ENCODE measurements at regions not wholly inside any gene's neighbourhood (a gene's known extent, or its start where the extent isn't known, plus 50 kb on each side); places are given as distances from the start of the nearest gene placed in this dataset.

DNA sequence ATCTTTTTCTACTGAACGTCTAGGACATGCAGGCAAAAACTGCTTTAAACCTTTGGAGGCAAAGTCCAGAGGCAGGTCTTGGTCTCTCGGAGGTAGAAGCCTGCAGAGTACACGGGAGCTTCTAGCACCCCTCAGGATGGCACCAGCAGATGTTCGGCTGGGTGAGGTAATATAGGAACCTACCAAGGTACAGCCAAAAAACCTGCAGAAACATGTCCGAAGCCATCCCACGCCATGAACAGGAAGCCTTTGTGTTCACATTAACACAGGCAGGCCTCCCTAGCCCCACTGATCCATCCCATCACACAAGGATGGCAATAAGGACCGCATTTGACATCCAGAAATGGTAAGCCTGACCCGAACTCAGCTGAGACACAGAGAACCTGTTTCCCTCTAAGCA, 157.9 kb upstream of the HES1 start:
- no peak for DNase-seq (ENCODE audit: low read depth in 4 of 4, low spot score in 2 of 4)

DNA sequence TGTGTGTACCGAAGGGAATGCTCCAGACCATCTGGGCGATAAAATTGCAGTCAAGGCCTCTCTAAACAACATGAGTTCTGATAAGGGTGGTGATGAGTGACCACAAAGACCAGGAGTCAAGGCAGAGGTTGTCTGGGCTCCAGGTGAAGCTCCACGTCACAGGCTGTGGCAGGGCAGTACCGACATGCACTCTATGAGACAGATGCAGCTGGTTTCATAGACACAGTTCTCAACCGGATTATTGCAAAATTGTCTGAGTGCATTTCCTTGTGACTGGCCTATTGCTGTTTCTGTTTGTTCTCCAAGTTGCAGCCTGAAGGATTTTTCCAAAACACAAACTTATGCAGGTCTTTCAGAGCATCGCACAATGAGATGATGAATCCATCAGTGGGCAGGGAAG, 157.5 kb upstream of the HES1 start:
- no peak for DNase-seq (ENCODE audit: low read depth in 4 of 4, low spot score in 2 of 4)

DNA sequence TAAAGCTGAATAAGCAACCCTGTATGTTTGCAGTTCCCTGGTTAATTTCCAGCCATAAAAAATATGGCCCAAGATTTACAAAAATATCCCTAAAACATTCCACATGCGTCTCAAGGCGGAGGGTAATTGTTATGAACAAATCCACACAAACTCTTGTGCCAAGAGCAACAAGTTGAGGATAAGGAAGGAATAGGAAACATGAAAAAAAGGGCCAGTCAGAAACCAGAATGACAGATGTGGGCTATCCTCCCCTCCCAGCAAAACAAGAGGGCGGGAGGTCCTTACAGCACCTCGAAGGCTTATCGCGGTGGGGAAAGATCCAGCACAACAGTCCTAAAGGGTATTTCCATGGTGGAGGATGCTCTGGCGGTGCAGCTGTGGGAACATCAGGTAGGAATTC, 155.6 kb upstream of the HES1 start:
- no peak for DNase-seq (ENCODE audit: low read depth in 4 of 4, low spot score in 2 of 4)

DNA sequence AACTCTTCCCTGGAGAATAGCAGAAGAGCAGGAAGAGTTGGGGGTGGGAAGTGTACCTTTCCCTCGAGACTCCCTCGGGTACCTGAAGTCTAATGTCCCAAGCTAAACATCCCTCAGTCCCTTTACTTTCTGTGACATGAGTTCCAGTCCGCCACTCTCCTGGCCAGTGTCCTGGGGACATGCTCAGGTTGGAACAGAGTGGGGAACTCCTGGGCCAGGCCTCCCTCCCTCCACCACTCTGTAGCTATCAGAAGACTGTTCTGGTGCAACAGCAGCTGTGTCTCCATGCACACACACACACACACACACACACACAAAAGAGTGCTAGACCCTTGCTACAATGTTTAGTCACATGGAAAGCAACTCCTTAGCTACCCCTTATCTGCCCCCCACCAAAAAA, 155.0 kb upstream of the HES1 start:
- no peak for DNase-seq (ENCODE audit: low read depth in 4 of 4, low spot score in 2 of 4)

DNA sequence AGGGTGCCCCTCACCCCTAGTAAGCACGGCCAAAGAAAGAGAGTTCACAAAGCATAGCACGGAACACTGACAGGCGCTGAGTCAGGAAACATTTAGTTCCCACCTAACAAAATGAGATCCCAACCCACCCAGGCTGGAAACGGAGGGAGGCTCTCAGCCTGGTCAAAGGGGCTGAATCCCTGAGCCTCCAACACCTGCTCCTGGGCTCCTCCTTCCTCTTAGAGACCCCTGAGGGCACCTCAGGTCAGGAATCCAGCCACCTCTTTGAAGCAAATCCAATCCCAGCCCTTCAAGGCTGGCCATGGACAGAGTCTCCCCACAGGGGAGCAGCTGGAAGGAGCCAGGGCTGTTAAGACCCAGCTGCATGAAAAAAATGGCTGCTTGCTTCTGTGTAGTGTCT, 154.4 kb upstream of the HES1 start:
- no peak for DNase-seq (ENCODE audit: low read depth in 4 of 4, low spot score in 2 of 4)

DNA sequence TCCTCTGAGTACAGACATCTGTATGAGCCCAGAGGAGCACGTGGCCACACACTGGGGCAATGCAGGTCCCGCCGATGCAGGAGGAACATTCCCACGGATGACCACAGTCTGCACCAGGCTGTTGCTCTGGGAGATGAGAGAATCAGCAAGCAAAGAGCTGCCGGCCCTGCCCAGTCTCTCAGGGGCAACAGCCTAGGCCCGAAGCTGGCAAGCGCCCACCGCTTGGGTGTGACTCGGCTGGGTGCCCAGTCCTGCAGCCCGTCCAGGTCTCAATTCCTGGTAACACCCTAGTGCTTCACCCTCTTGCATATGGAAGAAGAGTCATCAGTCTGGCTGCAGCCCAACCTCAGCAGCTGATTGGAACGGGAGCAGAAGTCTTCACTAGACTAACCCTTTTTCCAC, 153.7 kb upstream of the HES1 start:
- DNase-seq (ENCODE audit: low read depth in 4 of 4, low spot score in 2 of 4), result no peak

DNA sequence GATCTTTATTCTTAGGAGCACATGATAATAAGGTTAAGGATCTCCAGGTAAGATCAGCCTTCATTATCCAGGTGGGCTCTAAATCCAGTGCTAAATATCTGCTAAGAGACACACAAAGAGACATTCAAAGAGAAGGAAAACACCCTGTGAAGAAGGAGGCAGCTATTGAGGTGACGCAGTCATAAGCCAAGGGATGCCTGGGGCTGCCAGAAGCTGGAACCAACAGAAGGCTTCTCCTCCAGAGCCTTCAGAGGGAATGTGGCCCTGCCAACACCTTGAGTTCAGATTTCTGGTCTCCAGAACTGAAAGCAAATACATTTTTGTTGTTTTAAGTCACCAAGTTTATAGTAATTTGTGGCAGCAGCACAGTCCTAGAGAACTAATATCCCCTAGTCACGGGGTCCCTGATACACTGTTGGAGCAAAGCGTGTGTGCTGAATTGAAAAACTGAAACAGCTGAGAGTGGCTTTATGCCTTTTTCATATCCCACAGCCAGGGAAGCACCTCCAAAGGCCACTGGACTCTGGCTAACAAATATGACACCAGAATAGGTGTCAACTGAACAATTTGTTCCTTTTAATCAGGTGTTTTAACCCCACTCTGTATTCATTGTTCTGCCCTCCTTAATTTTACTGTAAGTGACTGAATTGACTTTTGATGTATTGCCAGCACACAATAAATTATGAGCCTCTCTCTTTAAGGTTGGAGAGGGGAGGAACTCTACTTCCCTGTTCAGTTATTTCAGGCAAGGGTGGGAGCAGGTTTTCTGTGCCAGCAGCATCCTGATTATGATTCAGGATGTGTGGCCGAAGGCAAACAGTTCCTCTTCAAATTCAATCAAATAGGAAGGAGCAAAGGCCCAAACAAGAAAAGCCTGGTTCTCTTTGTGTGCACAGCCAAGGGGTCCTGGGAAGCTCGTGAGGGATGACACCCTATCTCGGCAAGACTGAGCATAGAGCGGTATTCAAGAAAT, 151.8 kb upstream of the HES1 start:
- DNase-seq (ENCODE audit: low read depth in 4 of 4, low spot score in 2 of 4), result no peak

DNA sequence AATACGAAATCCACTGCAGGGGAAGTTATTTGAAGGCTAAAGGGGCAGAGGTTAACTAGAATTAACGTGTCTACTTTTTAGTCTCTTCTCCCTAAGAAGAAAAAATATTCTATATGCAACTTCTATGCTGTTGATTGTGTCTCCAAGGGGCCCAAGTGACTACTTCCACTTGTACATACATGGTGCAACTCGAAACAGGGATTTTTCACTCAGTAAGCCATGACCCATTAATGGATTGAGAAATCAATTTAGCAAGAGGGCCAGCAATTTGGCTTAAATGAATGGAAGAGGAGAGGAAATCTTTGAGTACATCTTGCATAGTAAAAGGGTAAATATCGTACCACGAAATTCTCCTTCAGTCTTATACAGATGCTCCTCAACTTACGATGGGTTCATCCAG, 151.1 kb upstream of the HES1 start:
- DNase-seq (ENCODE audit: low read depth in 4 of 4, low spot score in 2 of 4), result no peak

DNA sequence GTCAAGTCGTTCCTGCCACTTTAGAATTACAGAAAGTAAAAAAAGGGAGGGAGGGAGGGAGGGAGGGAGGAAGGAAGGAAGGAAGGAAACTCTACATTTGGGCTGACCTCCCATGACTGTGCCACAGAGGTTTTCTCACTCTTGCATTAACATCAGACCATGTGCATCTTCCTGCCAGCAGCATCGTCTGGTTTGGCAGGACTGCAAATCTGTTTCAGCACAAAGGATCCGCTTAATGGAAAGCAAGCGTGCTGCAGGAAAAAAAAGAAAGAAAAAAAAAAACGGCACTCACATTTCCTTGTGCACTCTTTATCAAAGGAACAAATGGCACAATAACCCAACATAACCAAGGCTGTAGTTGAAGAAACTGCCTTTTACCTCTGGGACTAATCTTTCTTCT, 148.8 kb upstream of the HES1 start:
- no peak for DNase-seq (ENCODE audit: low read depth in 4 of 4, low spot score in 2 of 4)

DNA sequence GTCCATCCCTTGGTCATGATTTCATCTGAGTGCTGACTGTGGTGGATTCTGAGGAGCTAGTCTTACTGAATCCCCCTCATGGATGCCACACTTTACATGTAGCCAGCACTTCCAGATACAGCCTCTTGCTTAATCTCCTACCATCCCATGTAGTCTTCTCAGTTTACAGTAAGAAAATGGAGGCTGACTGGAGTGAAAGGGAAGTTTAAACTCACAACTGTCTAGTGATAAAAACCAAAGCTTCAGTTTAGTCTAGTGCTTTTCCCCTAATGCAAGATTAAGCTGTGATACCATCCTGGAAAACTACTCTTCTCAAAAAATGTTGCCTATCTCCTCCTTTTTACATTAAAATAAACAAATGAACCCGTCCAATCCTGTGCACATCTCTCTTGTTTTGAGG, 146.8 kb upstream of the HES1 start:
- no peak for DNase-seq (ENCODE audit: low read depth in 4 of 4, low spot score in 2 of 4)

DNA sequence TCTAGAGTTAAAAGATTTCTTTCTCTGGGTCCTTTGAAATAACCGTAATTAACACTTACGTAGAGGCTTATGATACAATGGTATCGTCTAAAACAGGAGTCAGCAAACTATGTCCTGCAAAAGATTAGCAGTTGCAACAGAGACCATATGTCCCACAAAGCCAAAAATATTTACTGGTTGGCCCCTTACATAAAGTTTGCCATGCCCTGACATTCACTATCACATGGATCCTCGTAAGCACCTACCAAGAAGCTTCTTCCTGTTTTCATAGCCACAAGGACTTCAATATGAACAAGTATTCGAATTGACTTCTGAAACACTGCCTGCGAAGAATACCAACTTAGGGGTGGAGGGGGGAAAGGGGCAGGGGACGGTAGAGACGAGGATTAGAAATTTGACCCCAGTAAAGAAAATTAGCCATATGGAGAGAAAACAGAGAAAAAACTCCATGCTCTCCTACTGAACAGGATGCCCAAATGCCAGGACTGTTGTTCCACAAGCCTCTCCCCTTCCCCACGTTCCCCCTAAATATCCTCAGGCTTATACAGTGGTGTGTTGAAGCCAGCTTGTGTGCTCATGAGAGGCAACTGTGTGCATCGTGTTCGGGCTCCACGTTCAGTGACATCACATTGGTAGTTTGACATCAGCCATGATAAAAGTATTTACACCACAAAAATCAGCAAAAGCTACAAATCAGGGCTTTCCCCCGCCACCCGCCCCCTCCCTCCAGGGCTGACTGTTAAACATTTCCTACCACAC, 144.1 kb upstream of the HES1 start:
- no peak for DNase-seq (ENCODE audit: low read depth in 4 of 4, low spot score in 2 of 4)

DNA sequence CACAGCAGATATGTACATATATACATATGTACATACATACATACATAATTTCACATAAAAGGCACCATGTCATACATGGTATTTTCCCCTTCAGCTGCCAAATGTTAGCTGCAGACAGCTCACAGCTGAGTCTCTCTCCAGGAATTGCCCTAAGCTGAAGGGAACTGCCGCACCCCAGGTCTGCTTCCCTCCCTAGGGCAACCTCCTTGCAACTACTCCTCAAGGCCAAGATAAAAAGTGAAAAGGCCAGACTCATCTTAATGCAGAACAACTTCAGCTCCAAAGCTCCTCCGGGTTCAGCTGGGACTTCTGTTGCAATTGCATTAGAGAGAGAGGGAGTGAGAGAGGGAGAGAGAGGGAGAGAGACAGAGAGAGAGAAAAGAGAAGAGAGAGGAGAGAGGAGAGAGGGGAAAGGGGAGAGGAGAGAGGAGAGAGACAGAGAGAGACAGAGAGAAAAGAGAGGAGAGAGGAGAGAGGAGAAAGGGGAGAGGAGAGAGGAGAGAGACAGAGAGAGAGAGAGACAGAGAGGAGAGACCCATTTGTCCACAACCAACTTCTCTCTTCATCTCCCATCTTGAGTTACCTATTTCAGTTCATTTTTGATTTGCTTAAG, 143.4 kb upstream of the HES1 start:
- no peak for DNase-seq (ENCODE audit: low read depth in 4 of 4, low spot score in 2 of 4)

DNA sequence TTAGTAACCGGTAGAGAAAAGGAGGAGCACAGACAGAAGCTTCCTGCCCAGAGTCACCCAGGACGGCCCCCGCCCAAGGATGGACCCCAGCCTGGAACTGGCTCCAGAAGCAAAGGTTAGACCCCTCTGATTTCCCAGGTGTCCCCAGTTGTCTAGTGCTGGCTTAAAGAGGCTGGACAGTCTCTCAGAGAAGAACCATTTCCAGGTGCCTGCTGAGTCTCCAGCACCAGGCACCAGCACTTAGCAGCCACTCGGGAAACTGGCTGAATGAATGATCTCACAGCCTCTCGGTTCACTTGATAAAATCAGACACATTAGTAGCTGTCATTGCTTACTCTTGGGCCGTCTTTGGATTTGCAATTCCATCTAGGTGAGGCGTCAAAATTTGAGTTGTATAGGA, 139.7 kb upstream of the HES1 start:
- DNase-seq (ENCODE audit: low read depth in 4 of 4, low spot score in 2 of 4), result no peak

DNA sequence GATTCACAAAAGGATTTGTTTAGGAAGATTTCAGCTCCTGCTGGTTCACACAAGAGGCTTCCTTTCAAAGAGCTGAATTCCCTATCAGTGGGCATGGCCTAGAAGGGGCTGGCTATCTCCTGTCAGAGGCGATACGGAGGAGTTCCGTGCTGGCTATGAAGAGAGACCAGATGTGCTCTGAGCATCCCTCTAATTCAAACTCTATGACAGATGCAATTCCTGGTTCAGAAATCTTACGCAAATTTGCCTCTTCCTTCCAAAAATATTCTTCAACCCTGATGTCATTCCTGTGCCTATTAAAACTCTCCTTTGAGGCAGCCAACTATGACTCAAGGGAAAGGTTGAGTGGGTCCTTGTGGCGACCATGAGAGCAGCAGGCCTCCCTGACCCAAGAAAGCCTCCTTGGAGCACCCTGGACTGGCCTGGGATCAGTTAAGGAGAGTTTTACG, 139.3 kb upstream of the HES1 start:
- DNase-seq (ENCODE audit: low read depth in 4 of 4, low spot score in 2 of 4), result no peak

DNA sequence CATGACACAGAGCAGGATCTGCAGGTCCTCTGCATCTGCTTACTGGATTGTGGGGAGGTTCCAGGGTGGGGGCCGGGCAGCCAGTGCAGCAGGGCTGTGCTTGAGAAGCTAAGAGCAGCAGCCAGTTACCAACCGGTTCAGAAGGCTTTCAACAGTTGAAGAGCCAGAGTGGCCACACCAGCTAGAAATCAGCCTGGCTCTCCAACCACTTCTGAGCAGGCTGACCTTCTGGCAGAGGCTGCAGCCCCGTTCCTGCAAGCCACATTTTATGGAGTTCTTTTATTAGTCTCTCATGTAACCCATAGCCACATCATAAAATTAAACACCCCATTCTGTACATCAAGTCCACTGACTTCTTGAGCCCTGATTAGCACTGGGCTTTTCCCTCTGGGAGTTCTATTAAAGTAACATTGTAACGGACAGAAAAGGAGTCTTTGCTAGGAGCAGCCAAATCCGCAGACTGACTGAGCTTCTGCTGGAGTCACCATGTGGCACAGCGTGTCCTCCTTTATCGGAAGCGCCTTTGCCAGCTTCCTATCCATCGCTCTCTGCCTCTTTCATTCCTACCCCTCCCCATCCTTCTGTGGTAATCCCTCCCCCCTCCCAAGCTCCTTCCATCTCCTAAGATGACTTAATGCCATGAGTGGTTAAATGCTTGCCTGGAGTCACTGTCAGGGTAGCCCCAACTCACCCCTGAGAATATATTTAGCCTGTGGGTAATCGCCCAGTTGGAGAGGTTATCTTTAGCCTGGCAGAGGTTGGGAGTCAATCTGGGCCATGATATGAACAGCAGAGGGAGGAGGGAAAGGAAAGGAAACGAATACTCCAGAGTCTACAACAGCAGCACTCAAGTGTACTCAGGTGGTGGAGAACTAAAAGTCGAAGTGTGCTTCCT, 138.5 kb upstream of the HES1 start:
- DNase-seq (ENCODE audit: low read depth in 4 of 4, low spot score in 2 of 4), result no peak

DNA sequence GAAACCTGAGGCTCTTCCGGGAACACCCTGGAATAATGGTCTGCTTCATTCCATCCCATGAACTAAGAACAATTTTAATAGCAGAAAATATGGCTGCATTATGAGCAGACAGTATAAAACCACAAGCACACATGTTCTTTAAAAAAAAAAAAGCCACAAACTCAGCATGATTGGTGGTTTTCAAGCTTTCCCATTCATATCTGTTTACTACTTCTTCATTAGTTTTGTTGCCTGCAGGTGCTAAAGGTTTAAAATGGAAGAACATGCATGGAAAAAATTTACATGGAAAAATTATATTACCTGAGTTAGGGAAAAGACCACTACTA, 137.9 kb upstream of the HES1 start:
- DNase-seq (ENCODE audit: low read depth in 4 of 4, low spot score in 2 of 4), result no peak

DNA sequence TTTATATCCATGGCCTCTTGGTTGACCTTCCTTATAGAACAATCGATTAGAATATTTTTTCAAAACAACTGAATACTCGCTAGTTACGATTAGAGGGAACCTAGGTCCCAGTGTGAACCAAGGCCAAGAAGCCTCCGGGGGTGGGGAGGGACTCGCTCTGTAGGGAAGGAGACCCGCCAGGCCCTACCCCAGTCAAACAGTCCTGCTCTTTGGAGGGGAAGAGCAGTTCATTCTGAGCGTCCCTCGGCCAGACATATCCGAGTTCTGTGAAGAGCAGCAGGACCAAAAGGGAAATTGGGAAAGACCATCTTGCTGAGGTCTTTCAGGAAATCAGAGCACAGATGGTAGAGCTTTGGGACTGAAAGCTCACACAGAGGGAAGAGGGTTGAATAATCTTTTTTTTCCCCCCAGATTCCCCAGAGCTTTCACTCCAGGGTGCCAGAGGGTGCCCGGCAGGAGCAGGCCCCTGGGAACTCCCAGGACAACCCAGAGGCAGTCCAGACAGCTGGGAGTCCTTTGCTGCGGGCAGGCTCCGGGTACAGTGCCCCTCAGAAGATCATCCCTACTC, 137.2 kb upstream of the HES1 start:
- DNase-seq (ENCODE audit: low read depth in 4 of 4, low spot score in 2 of 4), result no peak

DNA sequence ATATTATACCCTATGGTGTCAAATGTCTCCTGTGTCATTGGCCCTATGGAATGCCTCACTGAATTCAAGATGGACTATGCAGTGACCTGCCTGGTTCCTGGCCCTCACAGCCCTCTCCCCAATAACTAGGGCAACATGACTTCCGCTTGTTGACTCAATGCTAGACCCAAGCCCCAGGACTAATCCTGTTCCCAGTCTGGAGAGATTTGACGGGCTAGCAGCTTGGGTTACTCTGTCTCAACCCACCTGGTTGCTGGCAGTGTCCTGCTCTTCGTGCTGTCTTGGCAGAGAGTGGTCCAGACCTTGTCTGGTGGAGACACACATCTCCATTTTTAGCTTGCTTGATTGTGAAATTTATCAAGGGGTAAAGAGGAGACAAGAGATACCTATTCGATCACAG, 135.8 kb upstream of the HES1 start:
- DNase-seq (ENCODE audit: low read depth in 4 of 4, low spot score in 2 of 4), result no peak

DNA sequence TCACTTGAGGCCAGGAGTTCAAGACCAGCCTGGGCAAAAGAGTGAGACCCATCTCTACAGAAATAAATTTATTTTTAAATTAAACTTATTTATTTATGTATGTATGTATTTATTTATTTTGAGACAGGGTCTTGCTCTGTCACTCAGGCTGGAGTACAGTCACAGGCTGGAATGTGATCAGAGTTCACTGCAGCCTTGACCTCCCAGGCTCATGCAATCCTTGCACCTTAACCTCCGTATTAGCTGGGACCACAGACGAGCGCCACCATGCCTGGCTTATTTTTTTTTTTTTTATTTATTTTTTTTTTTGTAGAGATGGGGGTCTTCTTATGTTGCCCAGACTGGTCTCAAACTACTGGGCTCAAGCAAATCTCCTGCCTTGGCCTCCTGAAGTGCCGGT, 135.2 kb upstream of the HES1 start:
- DNase-seq (ENCODE audit: low read depth in 4 of 4, low spot score in 2 of 4), result no peak

DNA sequence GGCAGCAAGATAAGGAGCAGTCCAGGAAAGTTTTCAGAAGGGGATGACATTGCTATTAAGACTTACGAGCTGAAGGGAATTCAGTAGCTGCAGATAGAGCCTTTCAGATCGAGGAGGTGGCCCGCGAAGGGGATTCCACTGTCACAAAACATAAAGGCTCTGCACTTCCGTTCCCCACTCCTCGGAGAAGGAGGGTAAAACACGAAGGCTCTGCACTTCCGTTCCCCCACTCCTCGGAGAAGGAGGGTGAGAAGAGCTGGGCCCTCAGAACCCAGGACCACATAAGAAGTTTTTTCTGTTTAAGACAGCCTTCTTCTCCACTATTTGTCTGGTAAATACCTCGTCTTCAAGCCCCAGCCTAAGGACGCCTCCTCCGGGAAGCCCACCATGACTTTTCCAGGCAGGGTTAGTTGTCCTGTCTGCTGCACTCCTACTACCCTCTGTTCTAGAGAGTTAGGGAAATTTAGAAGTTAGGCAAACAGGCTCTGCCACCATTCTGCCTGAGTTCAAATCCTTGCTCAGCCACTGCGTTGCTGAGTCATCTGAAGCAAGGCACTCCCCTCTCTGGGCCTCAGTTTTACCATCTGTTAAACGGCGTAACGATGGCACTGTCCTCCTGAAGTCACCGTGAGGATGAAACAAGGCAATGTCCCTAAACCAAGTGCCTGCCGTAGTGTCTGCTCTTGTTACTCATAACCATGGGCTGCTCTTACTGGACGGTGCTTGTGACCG, 134.1 kb upstream of the HES1 start:
- no peak for DNase-seq (ENCODE audit: low read depth in 4 of 4, low spot score in 2 of 4)

Measured in left renal cortex interstitium (tissue), 4 donors.